Calu3 (cell line): ENCODE measurements at regions not wholly inside any gene's neighbourhood (a gene's known extent, or its start where the extent isn't known, plus 50 kb on each side); places are given as distances from the start of the nearest gene placed in this dataset.

ENCODE experiments used
- BruUV-seq: library from RNA; stranded (reverse); fragments of 400-500 nt; replicated peaks from 2 replicates; lab custom pipeline; 2021; lab: Mats Ljungman, UMichigan
- CTCF ChIA-PET: fragments of 300-600 bp; sonication (Branson Sonifier 250); formaldehyde crosslinking; loops from one replicate; lab custom pipeline; 2022; ENCODE audit warnings: antibody characterized with exemption; lab: Charles Lee
- DNase-seq: peaks from one replicate; pipeline ENCODE4 v3.0.0; 2022
- H3K27ac Mint-ChIP-seq: one replicate; pipeline ENCODE4 v1.8.0; 2022; ENCODE audit warnings: mixed read lengths; ENCODE audit not compliant: unreplicated experiment
- H3K27me3 Mint-ChIP-seq: one replicate; pipeline ENCODE4 v1.8.0; 2022; ENCODE audit warnings: mixed read lengths; ENCODE audit not compliant: unreplicated experiment
- H3K36me3 Mint-ChIP-seq: one replicate; pipeline ENCODE4 v1.8.0; 2022; ENCODE audit warnings: mild to moderate bottlenecking, moderate library complexity, mixed read lengths; ENCODE audit not compliant: insufficient read depth, unreplicated experiment
- H3K4me1 Mint-ChIP-seq: one replicate; pipeline ENCODE4 v1.8.0; 2022; ENCODE audit warnings: mild to moderate bottlenecking, low read depth, mixed read lengths; ENCODE audit not compliant: unreplicated experiment
- H3K4me3 Mint-ChIP-seq: one replicate; pipeline ENCODE4 v1.8.0; 2022; ENCODE audit warnings: mild to moderate bottlenecking, low read depth, moderate library complexity, mixed read lengths; ENCODE audit not compliant: unreplicated experiment
- H3K9me3 Mint-ChIP-seq: one replicate; pipeline ENCODE4 v1.8.0; 2022; ENCODE audit warnings: low read depth, mixed read lengths; ENCODE audit not compliant: unreplicated experiment
- intact Hi-C: fragments of 100-400 bp; cut with micrococcal nuclease; formaldehyde crosslinking; loops from one replicate; pipeline ENCODE4 v1.10.0; 2022; ENCODE audit not compliant: unreplicated experiment
- TF ChIP-seq, protein P1 (sequence below): fragments of 200-600 bp; IDR thresholded peaks from one replicate; pipeline ENCODE4 v1.8.0; 2022; ENCODE audit warnings: antibody characterized with exemption; ENCODE audit not compliant: unreplicated experiment

DNA sequence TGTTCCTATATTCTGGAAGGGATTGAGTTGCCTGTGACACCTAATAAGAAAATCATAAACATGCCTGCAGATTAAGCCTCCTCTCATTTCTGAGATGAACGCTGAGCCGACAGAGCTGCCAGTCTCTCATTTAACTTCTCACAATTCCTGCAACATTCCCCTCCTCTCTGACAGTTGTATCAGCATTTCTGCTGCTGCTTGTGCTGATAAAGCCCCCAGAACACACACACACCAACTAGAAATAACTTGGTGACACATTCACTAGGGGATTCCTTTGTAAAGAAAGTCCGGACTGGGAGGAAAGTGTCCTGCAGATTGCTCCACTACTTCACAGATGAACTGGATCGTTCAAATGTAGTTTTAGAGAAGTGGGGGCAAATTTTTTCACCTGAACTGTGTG lies 437.3 kb downstream of the PLA2G4A start:
- no peak for DNase-seq
- TF ChIP-seq, protein P1, sequence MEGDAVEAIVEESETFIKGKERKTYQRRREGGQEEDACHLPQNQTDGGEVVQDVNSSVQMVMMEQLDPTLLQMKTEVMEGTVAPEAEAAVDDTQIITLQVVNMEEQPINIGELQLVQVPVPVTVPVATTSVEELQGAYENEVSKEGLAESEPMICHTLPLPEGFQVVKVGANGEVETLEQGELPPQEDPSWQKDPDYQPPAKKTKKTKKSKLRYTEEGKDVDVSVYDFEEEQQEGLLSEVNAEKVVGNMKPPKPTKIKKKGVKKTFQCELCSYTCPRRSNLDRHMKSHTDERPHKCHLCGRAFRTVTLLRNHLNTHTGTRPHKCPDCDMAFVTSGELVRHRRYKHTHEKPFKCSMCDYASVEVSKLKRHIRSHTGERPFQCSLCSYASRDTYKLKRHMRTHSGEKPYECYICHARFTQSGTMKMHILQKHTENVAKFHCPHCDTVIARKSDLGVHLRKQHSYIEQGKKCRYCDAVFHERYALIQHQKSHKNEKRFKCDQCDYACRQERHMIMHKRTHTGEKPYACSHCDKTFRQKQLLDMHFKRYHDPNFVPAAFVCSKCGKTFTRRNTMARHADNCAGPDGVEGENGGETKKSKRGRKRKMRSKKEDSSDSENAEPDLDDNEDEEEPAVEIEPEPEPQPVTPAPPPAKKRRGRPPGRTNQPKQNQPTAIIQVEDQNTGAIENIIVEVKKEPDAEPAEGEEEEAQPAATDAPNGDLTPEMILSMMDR: no peak
- no TSS peak for BruUV-seq
- H3K27me3 Mint-ChIP-seq: no peaks in the 10 kb centered on the region
- peaks cover 8% of the 10 kb centered on the region for H3K4me1 Mint-ChIP-seq
- intact Hi-C loops: loop anchor here (5.0 to 10.0 kb wide), 4 partner anchors 131 to 1881 kb away; no protein-coding TSS in a partner anchor
- H3K36me3 Mint-ChIP-seq: no peaks in the 10 kb centered on the region
- CTCF ChIA-PET: interaction anchor here (1.1 kb wide), 1 partner anchor 215 kb away, joined by 3 read pairs; no protein-coding TSS in a partner anchor
- H3K27ac Mint-ChIP-seq: no peak overlapping the region
- no peaks in the 10 kb centered on the region for H3K9me3 Mint-ChIP-seq
- no peak overlapping the region for H3K4me3 Mint-ChIP-seq

DNA sequence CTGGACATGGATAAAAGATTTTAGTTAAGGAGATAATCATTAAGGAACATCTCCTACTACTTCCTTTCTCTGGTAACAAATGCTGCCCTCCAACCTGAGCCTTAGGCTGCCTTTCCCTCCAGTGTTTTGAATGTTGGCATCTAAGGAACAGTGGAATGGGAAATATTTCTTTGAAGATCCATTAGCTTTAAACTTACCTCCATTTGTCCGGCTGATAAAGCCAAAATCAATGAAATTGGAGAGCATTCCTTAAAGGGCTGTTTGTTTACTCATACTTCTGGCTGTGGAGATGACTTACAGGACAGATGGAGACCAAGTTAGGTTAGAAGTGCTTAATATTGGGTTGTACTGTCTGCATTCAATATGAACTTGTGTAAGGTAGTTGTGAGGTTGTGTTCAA lies 439.1 kb downstream of the PLA2G4A start:
- Mint-ChIP-seq H3K36me3 (no peaks in the 10 kb centered on the region), H3K27ac (no peak overlapping the region), H3K4me3 (no peak overlapping the region), H3K27me3 (no peaks in the 10 kb centered on the region), H3K9me3 (no peaks in the 10 kb centered on the region), H3K4me1 (no peaks in the 10 kb centered on the region)
- TF ChIP-seq, protein P1: no peak
- intact Hi-C loops: loop anchor here (5.0 to 10.0 kb wide), 4 partner anchors 129 to 1879 kb away; no protein-coding TSS in a partner anchor
- no TSS peak for BruUV-seq
- no peak for DNase-seq
- CTCF ChIA-PET: no interaction called here

DNA sequence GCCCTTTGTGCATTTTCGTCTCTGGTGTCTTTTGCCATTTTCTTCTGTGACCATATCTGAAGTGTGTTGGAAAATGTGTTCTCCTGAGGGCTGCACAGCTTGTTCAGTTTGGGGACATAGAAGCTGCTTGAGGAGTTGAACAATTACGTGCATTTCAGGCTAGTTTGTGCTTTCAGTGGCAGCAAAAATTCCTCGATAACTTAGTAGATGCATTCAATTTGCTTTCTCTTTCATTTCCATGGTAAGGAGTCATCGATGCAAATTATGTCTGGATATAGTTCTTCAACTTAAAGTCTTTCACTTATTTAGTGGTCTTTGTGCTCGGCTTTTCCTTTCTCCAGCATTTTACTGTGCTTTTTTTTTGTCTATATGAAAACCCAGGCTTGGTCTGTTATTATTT lies 441.5 kb downstream of the PLA2G4A start:
- Mint-ChIP-seq H3K4me3 (peak overlapping the region; percentile 24), H3K4me1 (peaks cover 5% of the 10 kb centered on the region), H3K36me3 (peaks cover 2% of the 10 kb centered on the region), H3K27ac (no peak overlapping the region), H3K27me3 (no peaks in the 10 kb centered on the region), H3K9me3 (no peaks in the 10 kb centered on the region)
- no TSS peak for BruUV-seq
- CTCF ChIA-PET: no interaction called here
- TF ChIP-seq, protein P1: no peak
- DNase-seq: no peak
- intact Hi-C loops: no loop called here

DNA sequence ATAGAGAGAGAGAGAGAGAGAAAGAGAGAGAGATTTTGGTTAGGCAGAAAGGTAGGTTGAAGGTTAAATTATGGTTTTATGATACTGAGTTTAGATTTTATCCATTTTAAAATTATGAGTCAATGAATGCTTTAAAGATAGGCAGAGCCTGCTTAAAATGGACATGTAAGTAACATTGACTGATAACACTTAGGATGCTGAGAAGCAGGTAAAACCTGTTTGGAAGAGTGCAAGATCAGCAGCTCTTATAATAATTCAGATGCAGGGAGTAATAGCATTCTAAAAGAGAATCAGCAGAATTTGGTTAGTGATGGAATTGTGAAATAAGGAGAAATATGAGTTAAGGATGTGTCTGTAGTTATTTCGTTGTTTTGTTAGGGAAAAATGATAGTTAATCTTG lies 446.6 kb downstream of the PLA2G4A start:
- BruUV-seq: no TSS peak
- CTCF ChIA-PET: no interaction called here
- intact Hi-C loops: no loop called here
- H3K4me3 Mint-ChIP-seq: no peak overlapping the region
- H3K4me1 Mint-ChIP-seq: peaks cover 10% of the 10 kb centered on the region
- H3K27me3 Mint-ChIP-seq: no peaks in the 10 kb centered on the region
- H3K27ac Mint-ChIP-seq: no peak overlapping the region
- TF ChIP-seq, protein P1: no peak
- DNase-seq: no peak
- peaks cover 4% of the 10 kb centered on the region for H3K36me3 Mint-ChIP-seq
- no peaks in the 10 kb centered on the region for H3K9me3 Mint-ChIP-seq
